ENCODE measurements at regions not wholly inside any gene's neighbourhood (a gene's known extent, or its start where the extent isn't known, plus 50 kb on each side); places are given as distances from the start of the nearest gene placed in this dataset.

- DNase-seq (ENCODE audit: extremely low read depth, low read depth) = no peak
Measured at GRCh38 chrY:15397556-15398280, 873.4 kb downstream of the NLGN4Y start.

GRCh38 chrY:15402451-15402850 is 878.1 kb downstream of the NLGN4Y start:
- DNase-seq (ENCODE audit: extremely low read depth, low read depth) = no peak

- DNase-seq (ENCODE audit: extremely low read depth, low read depth) = no peak
Measured at GRCh38 chrY:15404551-15404950, 880.2 kb downstream of the NLGN4Y start.

GRCh38 chrY:15415165-15415564 is 890.8 kb downstream of the NLGN4Y start:
- no peak for DNase-seq (ENCODE audit: extremely low read depth, low read depth)

GRCh38 chrY:15418613-15419012 is 894.3 kb downstream of the NLGN4Y start:
- no peak for DNase-seq (ENCODE audit: extremely low read depth, low read depth)

- peak; percentile 14 for DNase-seq (ENCODE audit: extremely low read depth, low read depth)
Measured at GRCh38 chrY:15424665-15425132, 900.4 kb downstream of the NLGN4Y start.

GRCh38 chrY:15440021-15440695 is 915.8 kb downstream of the NLGN4Y start:
- DNase-seq (ENCODE audit: extremely low read depth, low read depth) = no peak

GRCh38 chrY:15440696-15441408 is 916.5 kb downstream of the NLGN4Y start:
- no peak for DNase-seq (ENCODE audit: extremely low read depth, low read depth)

- no peak for DNase-seq (ENCODE audit: extremely low read depth, low read depth)
Measured at GRCh38 chrY:15441878-15442277, 917.5 kb downstream of the NLGN4Y start.

- no peak for DNase-seq (ENCODE audit: extremely low read depth, low read depth)
Measured at GRCh38 chrY:15445871-15446270, 921.5 kb downstream of the NLGN4Y start.

GRCh38 chrY:15446861-15447260 is 922.5 kb downstream of the NLGN4Y start:
- no peak for DNase-seq (ENCODE audit: extremely low read depth, low read depth)

GRCh38 chrY:15447959-15448358 is 923.6 kb downstream of the NLGN4Y start:
- no peak for DNase-seq (ENCODE audit: extremely low read depth, low read depth)

GRCh38 chrY:15455133-15455937 is 931.0 kb downstream of the NLGN4Y start:
- DNase-seq (ENCODE audit: extremely low read depth, low read depth) = no peak

GRCh38 chrY:15455980-15456469 is 931.7 kb downstream of the NLGN4Y start:
- no peak for DNase-seq (ENCODE audit: extremely low read depth, low read depth)

GRCh38 chrY:15456491-15456890 is 932.2 kb downstream of the NLGN4Y start:
- no peak for DNase-seq (ENCODE audit: extremely low read depth, low read depth)

GRCh38 chrY:15457682-15458081 is 933.4 kb downstream of the NLGN4Y start:
- DNase-seq (ENCODE audit: extremely low read depth, low read depth) = no peak

GRCh38 chrY:15458426-15458825 is 934.1 kb downstream of the NLGN4Y start:
- no peak for DNase-seq (ENCODE audit: extremely low read depth, low read depth)

GRCh38 chrY:15465880-15466279 is 941.6 kb downstream of the NLGN4Y start:
- no peak for DNase-seq (ENCODE audit: extremely low read depth, low read depth)

- DNase-seq (ENCODE audit: extremely low read depth, low read depth) = no peak
Measured at GRCh38 chrY:15466891-15467290, 942.6 kb downstream of the NLGN4Y start.

- DNase-seq (ENCODE audit: extremely low read depth, low read depth) = no peak
Measured at GRCh38 chrY:15468091-15468490, 943.8 kb downstream of the NLGN4Y start.

GRCh38 chrY:15471371-15471770 is 947.0 kb downstream of the NLGN4Y start:
- no peak for DNase-seq (ENCODE audit: extremely low read depth, low read depth)

Data from NCI-H460 (cell line).